GM23338 (cell line): ENCODE measurements at regions not wholly inside any gene's neighbourhood (a gene's known extent, or its start where the extent isn't known, plus 50 kb on each side); places are given as distances from the start of the nearest gene placed in this dataset.

Experiments
- ATAC-seq: fragments of 200-7000 bp; cut with Tn5 transposase; 3 replicates; pipeline ENCODE4 v1.9.1; 2020
- DNase-seq: peaks from one replicate; pipeline ENCODE4 v3.0.0-alpha.2; 2015; ENCODE audit warnings: low spot score
- H2AFZ ChIP-seq: fragments of 200-600 bp; sonication (generic); 2 replicates; pipeline ENCODE4 v1.8.0; 2016; ENCODE audit warnings: antibody characterized with exemption, mild to moderate bottlenecking, moderate library complexity
- H3F3A ChIP-seq: fragments of 200-600 bp; sonication (generic); replicated peaks from 2 replicates; pipeline ENCODE4 v1.8.0; 2017; ENCODE audit warnings: antibody characterized with exemption, mixed run types, low read depth
- H3K27ac ChIP-seq: fragments of 200-600 bp; sonication (generic); 2 replicates; pipeline ENCODE4 v1.6.1; 2016; ENCODE audit warnings: low read depth
- H3K27me3 ChIP-seq: fragments of 200-600 bp; sonication (generic); 2 replicates; pipeline ENCODE4 v1.8.0; 2016; ENCODE audit warnings: mild to moderate bottlenecking, mixed run types, moderate library complexity; ENCODE audit not compliant: insufficient read depth
- H3K36me3 ChIP-seq: fragments of 200-600 bp; sonication (generic); 2 replicates; pipeline ENCODE4 v1.8.0; 2016; ENCODE audit warnings: mild to moderate bottlenecking; ENCODE audit not compliant: insufficient read depth
- H3K4me1 ChIP-seq: fragments of 200-600 bp; sonication (generic); 2 replicates; pipeline ENCODE4 v1.8.0; 2016; ENCODE audit warnings: mild to moderate bottlenecking, moderate library complexity; ENCODE audit not compliant: insufficient read depth
- H3K4me2 ChIP-seq: fragments of 200-600 bp; sonication (generic); 2 replicates; pipeline ENCODE4 v1.7.1; 2017; ENCODE audit warnings: mixed run types
- H3K4me3 ChIP-seq: fragments of 200-600 bp; sonication (generic); 2 replicates; pipeline ENCODE4 v1.6.1; 2016; ENCODE audit warnings: mixed run types
- H3K79me2 ChIP-seq: fragments of 200-600 bp; sonication (generic); replicated peaks from 2 replicates; pipeline ENCODE4 v1.8.0; 2017; ENCODE audit warnings: mild to moderate bottlenecking; ENCODE audit not compliant: insufficient read depth
- H3K9me2 ChIP-seq: fragments of 200-600 bp; sonication (generic); 2 replicates; pipeline ENCODE4 v1.8.0; 2017; ENCODE audit not compliant: insufficient read depth
- H4K20me1 ChIP-seq: fragments of 200-600 bp; sonication (generic); replicated peaks from 2 replicates; pipeline ENCODE4 v1.8.0; 2017; ENCODE audit warnings: mild to moderate bottlenecking; ENCODE audit not compliant: insufficient read depth
- H3K27ac Mint-ChIP-seq: 2 replicates; pipeline ENCODE4 v1.8.0; 2020; ENCODE audit warnings: inconsistent platforms, mild to moderate bottlenecking, moderate library complexity, mixed read lengths
- H3K27me3 Mint-ChIP-seq: 3 replicates; pipeline ENCODE4 v1.8.0; 2022; ENCODE audit warnings: low read depth, mild to moderate bottlenecking, moderate library complexity, mixed read lengths, inconsistent platforms; ENCODE audit not compliant: insufficient read depth, poor library complexity
- H3K36me3 Mint-ChIP-seq: 3 replicates; pipeline ENCODE4 v1.8.0; 2021; ENCODE audit warnings: low read depth, mild to moderate bottlenecking, inconsistent platforms, moderate library complexity, mixed read lengths
- H3K4me1 Mint-ChIP-seq: 3 replicates; pipeline ENCODE4 v1.8.0; 2020; ENCODE audit warnings: mild to moderate bottlenecking, inconsistent platforms, mixed read lengths
- H3K4me3 Mint-ChIP-seq: 3 replicates; pipeline ENCODE4 v1.8.0; 2021; ENCODE audit warnings: moderate library complexity, mild to moderate bottlenecking, inconsistent platforms, mixed read lengths
- H3K9me3 Mint-ChIP-seq: 3 replicates; pipeline ENCODE4 v1.8.0; 2020; ENCODE audit warnings: moderate library complexity, mild to moderate bottlenecking, inconsistent platforms, mixed read lengths
- CREB1 ChIP-seq: fragments of 250-450 bp; sonication (Bioruptor Pico); IDR thresholded peaks from 2 replicates; pipeline ENCODE4 v1.5.0; 2020; ENCODE audit warnings: low read depth, mild to moderate bottlenecking, moderate library complexity
- CTCF ChIP-seq, 2 experiments: fragments of 200-600 bp in 1 of 2; sonication (generic) in 1 of 2; conservative IDR thresholded peaks; 2 replicates each; pipeline versions ENCODE4 v1.5.1 to v1.6.1; 2016 to 2017; ENCODE audit warnings: antibody characterized with exemption in 2 of 2, low read depth in 2 of 2, mild to moderate bottlenecking in 2 of 2, moderate library complexity in 1 of 2
- ETS1 ChIP-seq: IDR thresholded peaks from 2 replicates; pipeline ENCODE4 v1.6.1; 2016; ENCODE audit warnings: antibody characterized with exemption
- EZH2 ChIP-seq: fragments of 200-600 bp; sonication (generic); IDR thresholded peaks from one replicate; pipeline ENCODE4 v1.8.0; 2017; ENCODE audit warnings: antibody characterized with exemption, mild to moderate bottlenecking, low read depth; ENCODE audit not compliant: unreplicated experiment
- EZH2phosphoT487 ChIP-seq: fragments of 200-600 bp; sonication (generic); IDR thresholded peaks from one replicate; pipeline ENCODE4 v1.8.1; 2018; ENCODE audit warnings: antibody characterized with exemption; ENCODE audit not compliant: unreplicated experiment
- JUNB ChIP-seq: IDR thresholded peaks from one replicate; pipeline ENCODE4 v1.6.1; 2016; ENCODE audit warnings: antibody characterized with exemption; ENCODE audit not compliant: unreplicated experiment
- NANOG ChIP-seq: IDR thresholded peaks from 2 replicates; pipeline ENCODE4 v1.6.1; 2016; ENCODE audit warnings: antibody characterized with exemption, borderline replicate concordance
- POLR2AphosphoS5 ChIP-seq: IDR thresholded peaks from 2 replicates; pipeline ENCODE4 v1.6.1; 2016; ENCODE audit warnings: antibody characterized with exemption, low read depth
- REST ChIP-seq: IDR thresholded peaks from one replicate; pipeline ENCODE4 v1.6.1; 2018; ENCODE audit warnings: antibody characterized with exemption; ENCODE audit not compliant: unreplicated experiment
- STAT1 ChIP-seq: IDR thresholded peaks from one replicate; pipeline ENCODE4 v1.6.1; 2016; ENCODE audit warnings: antibody characterized with exemption; ENCODE audit not compliant: unreplicated experiment
- ZNF114 ChIP-seq: fragments of 250-450 bp; sonication (Bioruptor Pico); IDR thresholded peaks from 2 replicates; pipeline ENCODE4 v1.5.0; 2020; ENCODE audit warnings: mild to moderate bottlenecking, moderate library complexity
- ZNF331 ChIP-seq: fragments of 250-450 bp; sonication (Bioruptor Pico); IDR thresholded peaks from 2 replicates; pipeline ENCODE4 v1.5.0; 2020; ENCODE audit warnings: low read depth, mild to moderate bottlenecking, moderate library complexity
- TF ChIP-seq, protein P1 (sequence below): fragments of 250-450 bp; sonication (Bioruptor Pico); IDR thresholded peaks from 2 replicates; pipeline ENCODE4 v1.5.0; 2020; ENCODE audit warnings: mild to moderate bottlenecking, moderate library complexity

DNA sequence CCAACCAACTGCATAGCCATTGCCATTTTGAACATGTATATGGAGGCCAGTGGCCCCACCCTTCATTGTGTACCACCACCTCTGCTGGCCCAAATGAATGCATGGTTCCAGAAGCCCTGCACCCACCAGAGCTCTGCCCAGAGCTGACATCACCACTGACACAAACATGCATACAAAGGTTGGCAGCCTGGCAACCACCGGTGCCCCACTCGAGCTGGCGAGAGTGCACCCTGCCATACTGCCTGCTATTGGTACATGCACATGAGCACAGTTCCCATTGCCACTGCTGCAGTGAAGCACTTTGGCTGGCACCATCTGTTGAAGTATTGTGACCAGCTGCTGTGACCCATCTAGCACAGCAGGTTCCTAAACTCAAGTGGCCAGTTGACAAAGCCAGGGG is 1564.9 kb downstream of the OLFM4 start:
- Histone ChIP-seq H3K79me2 (no peaks in the 10 kb centered on the region), H3K27me3 (no peaks in the 10 kb centered on the region), H3K4me3 (no peak overlapping the region), H3K9me2 (peaks cover 5% of the 10 kb centered on the region; the same call in 1 of the 2 replicates), H3K4me2 (no peak overlapping the region), H4K20me1 (no peaks in the 10 kb centered on the region), H3K27ac (no peak overlapping the region), H2AFZ (no peak overlapping the region), H3K4me1 (peaks cover 14% of the 10 kb centered on the region), H3F3A (no peaks in the 10 kb centered on the region), H3K36me3 (no peaks in the 10 kb centered on the region)
- Mint-ChIP-seq H3K27ac (no peak overlapping the region), H3K9me3 (peaks cover 3% of the 10 kb centered on the region; the same call in 2 of the 3 replicates), H3K27me3 (no peaks in the 10 kb centered on the region), H3K36me3 (peaks cover 11% of the 10 kb centered on the region; the same call in 2 of the 3 replicates), H3K4me3 (no peak overlapping the region), H3K4me1 (peaks cover 17% of the 10 kb centered on the region; the same call in 2 of the 3 replicates)
- no peak for ATAC-seq
- DNase-seq = no peak
- TF ChIP-seq ZNF331 (CRISPR knock-in tag) = no peak
- TF ChIP-seq JUNB = no peak
- no peak for TF ChIP-seq REST
- TF ChIP-seq, protein P1, sequence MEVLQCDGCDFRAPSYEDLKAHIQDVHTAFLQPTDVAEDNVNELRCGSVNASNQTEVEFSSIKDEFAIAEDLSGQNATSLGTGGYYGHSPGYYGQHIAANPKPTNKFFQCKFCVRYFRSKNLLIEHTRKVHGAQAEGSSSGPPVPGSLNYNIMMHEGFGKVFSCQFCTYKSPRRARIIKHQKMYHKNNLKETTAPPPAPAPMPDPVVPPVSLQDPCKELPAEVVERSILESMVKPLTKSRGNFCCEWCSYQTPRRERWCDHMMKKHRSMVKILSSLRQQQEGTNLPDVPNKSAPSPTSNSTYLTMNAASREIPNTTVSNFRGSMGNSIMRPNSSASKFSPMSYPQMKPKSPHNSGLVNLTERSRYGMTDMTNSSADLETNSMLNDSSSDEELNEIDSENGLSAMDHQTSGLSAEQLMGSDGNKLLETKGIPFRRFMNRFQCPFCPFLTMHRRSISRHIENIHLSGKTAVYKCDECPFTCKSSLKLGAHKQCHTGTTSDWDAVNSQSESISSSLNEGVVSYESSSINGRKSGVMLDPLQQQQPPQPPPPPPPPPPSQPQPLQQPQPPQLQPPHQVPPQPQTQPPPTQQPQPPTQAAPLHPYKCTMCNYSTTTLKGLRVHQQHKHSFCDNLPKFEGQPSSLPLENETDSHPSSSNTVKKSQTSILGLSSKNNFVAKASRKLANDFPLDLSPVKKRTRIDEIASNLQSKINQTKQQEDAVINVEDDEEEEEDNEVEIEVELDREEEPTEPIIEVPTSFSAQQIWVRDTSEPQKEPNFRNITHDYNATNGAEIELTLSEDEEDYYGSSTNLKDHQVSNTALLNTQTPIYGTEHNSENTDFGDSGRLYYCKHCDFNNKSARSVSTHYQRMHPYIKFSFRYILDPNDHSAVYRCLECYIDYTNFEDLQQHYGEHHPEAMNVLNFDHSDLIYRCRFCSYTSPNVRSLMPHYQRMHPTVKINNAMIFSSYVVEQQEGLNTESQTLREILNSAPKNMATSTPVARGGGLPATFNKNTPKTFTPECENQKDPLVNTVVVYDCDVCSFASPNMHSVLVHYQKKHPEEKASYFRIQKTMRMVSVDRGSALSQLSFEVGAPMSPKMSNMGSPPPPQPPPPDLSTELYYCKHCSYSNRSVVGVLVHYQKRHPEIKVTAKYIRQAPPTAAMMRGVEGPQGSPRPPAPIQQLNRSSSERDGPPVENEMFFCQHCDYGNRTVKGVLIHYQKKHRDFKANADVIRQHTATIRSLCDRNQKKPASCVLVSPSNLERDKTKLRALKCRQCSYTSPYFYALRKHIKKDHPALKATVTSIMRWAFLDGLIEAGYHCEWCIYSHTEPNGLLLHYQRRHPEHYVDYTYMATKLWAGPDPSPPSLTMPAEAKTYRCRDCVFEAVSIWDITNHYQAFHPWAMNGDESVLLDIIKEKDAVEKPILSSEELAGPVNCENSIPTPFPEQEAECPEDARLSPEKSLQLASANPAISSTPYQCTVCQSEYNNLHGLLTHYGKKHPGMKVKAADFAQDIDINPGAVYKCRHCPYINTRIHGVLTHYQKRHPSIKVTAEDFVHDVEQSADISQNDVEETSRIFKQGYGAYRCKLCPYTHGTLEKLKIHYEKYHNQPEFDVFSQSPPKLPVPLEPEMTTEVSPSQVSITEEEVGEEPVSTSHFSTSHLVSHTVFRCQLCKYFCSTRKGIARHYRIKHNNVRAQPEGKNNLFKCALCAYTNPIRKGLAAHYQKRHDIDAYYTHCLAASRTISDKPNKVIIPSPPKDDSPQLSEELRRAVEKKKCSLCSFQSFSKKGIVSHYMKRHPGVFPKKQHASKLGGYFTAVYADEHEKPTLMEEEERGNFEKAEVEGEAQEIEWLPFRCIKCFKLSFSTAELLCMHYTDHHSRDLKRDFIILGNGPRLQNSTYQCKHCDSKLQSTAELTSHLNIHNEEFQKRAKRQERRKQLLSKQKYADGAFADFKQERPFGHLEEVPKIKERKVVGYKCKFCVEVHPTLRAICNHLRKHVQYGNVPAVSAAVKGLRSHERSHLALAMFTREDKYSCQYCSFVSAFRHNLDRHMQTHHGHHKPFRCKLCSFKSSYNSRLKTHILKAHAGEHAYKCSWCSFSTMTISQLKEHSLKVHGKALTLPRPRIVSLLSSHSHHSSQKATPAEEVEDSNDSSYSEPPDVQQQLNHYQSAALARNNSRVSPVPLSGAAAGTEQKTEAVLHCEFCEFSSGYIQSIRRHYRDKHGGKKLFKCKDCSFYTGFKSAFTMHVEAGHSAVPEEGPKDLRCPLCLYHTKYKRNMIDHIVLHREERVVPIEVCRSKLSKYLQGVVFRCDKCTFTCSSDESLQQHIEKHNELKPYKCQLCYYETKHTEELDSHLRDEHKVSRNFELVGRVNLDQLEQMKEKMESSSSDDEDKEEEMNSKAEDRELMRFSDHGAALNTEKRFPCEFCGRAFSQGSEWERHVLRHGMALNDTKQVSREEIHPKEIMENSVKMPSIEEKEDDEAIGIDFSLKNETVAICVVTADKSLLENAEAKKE (CRISPR knock-in tag) = no peak
- TF ChIP-seq CTCF (conservative IDR thresholded peaks at IDR 0.05; ENCODE audit: low read depth in 2 of 2) = no peak
- no peak for TF ChIP-seq EZH2
- TF ChIP-seq CREB1 (CRISPR knock-in tag) = no peak
- no peak for TF ChIP-seq ZNF114
- TF ChIP-seq NANOG = no peak
- TF ChIP-seq EZH2phosphoT487 = no peak
- no peak for TF ChIP-seq STAT1
- TF ChIP-seq POLR2AphosphoS5 = no peak
- TF ChIP-seq ETS1 = no peak
